H1 (cell line): ENCODE measurements at regions not wholly inside any gene's neighbourhood (a gene's known extent, or its start where the extent isn't known, plus 50 kb on each side); places are given as distances from the start of the nearest gene placed in this dataset.

Experiments used
- CTCF ChIA-PET: fragments of 300-600 bp; sonication (Branson Sonifier 250); formaldehyde crosslinking; loops from one replicate; lab custom pipeline; 2021; ENCODE audit not compliant: partially characterized antibody; lab: Charles Lee
- POLR2A ChIA-PET: fragments of 300-600 bp; sonication (Branson Sonifier 250); formaldehyde crosslinking; loops from one replicate; lab custom pipeline; 2021; ENCODE audit warnings: inconsistent platforms; ENCODE audit not compliant: partially characterized antibody; lab: Charles Lee
- DNase-seq, 2 experiments: peaks; one replicate each; pipeline versions ENCODE4 v3.0.0 to v3.0.0-alpha.2; 2010 to 2022; ENCODE audit warnings: low spot score in 2 of 2, low read depth in 1 of 2, mixed read lengths in 1 of 2
- FAIRE-seq: peaks from 2 replicates; lab custom pipeline; 2011; peaks lifted over from hg19 to GRCh38; lab: Jason Lieb, UNC
- H2AFZ ChIP-seq: 2 replicates; pipeline ENCODE4 v1.8.1; 2012; ENCODE audit warnings: low read length, inconsistent platforms
- H2AK5ac ChIP-seq: 2 replicates; pipeline ENCODE4 v1.6.1; 2013; ENCODE audit warnings: low read depth, low read length
- H2BK120ac ChIP-seq: replicated peaks from 2 replicates; pipeline ENCODE3; 2013; ENCODE audit warnings: low read depth, low read length, inconsistent platforms
- H2BK12ac ChIP-seq: 2 replicates; pipeline ENCODE4 v1.6.1; 2013; ENCODE audit warnings: low read depth, low read length
- H2BK15ac ChIP-seq: 2 replicates; pipeline ENCODE4 v1.6.1; 2013; ENCODE audit warnings: low read length
- H2BK20ac ChIP-seq: 2 replicates; pipeline ENCODE4 v1.6.1; 2013; ENCODE audit warnings: low read length
- H2BK5ac ChIP-seq: 2 replicates; pipeline ENCODE4 v1.6.1; 2013; ENCODE audit warnings: low read depth, low read length
- H3K14ac ChIP-seq: 2 replicates; pipeline ENCODE4 v1.6.1; 2013; ENCODE audit warnings: inconsistent platforms; ENCODE audit not compliant: insufficient read length
- H3K18ac ChIP-seq: 2 replicates; pipeline ENCODE4 v1.6.1; 2013; ENCODE audit warnings: low read length; ENCODE audit errors: extremely low read depth
- H3K23ac ChIP-seq: 2 replicates; pipeline ENCODE4 v1.6.1; 2013; ENCODE audit warnings: inconsistent platforms; ENCODE audit not compliant: insufficient read length
- H3K23me2 ChIP-seq: 2 replicates; pipeline ENCODE4 v1.6.1; 2013; ENCODE audit warnings: low read depth, low read length
- H3K27ac ChIP-seq: 2 replicates; pipeline ENCODE4 v1.6.1; 2011; ENCODE audit warnings: low read depth, low read length, inconsistent platforms
- H3K27me3 ChIP-seq, 4 experiments: replicated peaks in 1 of 4; 1 replicate in 1 of 4; 2 replicates in 3 of 4; pipeline versions ENCODE4 v1.6.1 to v1.8.1; 2011 to 2013; ENCODE audit warnings: low read length in 3 of 4, mild to moderate bottlenecking in 3 of 4, inconsistent platforms in 2 of 4, mixed read lengths in 2 of 4, moderate library complexity in 1 of 4; ENCODE audit not compliant: control insufficient read depth in 3 of 4, insufficient read depth in 3 of 4; ENCODE audit errors: extremely low read depth in 1 of 4
- H3K36me3 ChIP-seq, 4 experiments: 2 replicates each; pipeline versions ENCODE4 v1.6.1 to v1.8.1; 2011 to 2013; ENCODE audit warnings: mild to moderate bottlenecking in 4 of 4, low read length in 3 of 4, moderate library complexity in 2 of 4, control low read depth in 1 of 4, inconsistent platforms in 1 of 4; ENCODE audit not compliant: insufficient read depth in 4 of 4, control insufficient read depth in 2 of 4
- H3K4ac ChIP-seq: replicated peaks from 2 replicates; pipeline ENCODE3; 2013; ENCODE audit warnings: low read length, low read depth, mixed read lengths, inconsistent platforms; ENCODE audit not compliant: insufficient read length
- H3K4me1 ChIP-seq, 4 experiments: replicated peaks in 1 of 4; 1 replicate in 1 of 4; 2 replicates in 3 of 4; pipeline versions ENCODE4 v1.6.1 to v1.8.1; 2011 to 2013; ENCODE audit warnings: low read length in 3 of 4, inconsistent platforms in 2 of 4, mixed read lengths in 1 of 4; ENCODE audit not compliant: insufficient read depth in 4 of 4, control insufficient read depth in 3 of 4
- H3K4me2 ChIP-seq, 2 experiments: 2 replicates each; pipeline versions ENCODE4 v1.6.1 to v1.8.1; 2011 to 2013; ENCODE audit warnings: low read depth in 2 of 2, low read length in 2 of 2, control low read depth in 1 of 2, inconsistent platforms in 1 of 2, mild to moderate bottlenecking in 1 of 2; ENCODE audit not compliant: insufficient read depth in 1 of 2
- H3K4me3 ChIP-seq, 4 experiments: fragments of 200-600, 300-600 bp in 1 of 4; sonication (generic), shearing (Covaris generic), sonication (Bioruptor Twin) in 1 of 4; 2 replicates each; pipeline versions ENCODE4 v1.5.1 to v1.8.1; 2011 to 2016; ENCODE audit warnings: low read length in 4 of 4, low read depth in 3 of 4, control low read depth in 2 of 4, inconsistent platforms in 2 of 4, mild to moderate bottlenecking in 2 of 4, mixed read lengths in 1 of 4, moderate library complexity in 1 of 4; ENCODE audit not compliant: insufficient read depth in 2 of 4; ENCODE audit errors: extremely low read depth in 1 of 4
- H3K56ac ChIP-seq: replicated peaks from 2 replicates; pipeline ENCODE3; 2013; ENCODE audit warnings: low read depth, mild to moderate bottlenecking, mixed read lengths, low read length, inconsistent platforms; ENCODE audit not compliant: insufficient read length
- H3K79me1 ChIP-seq: 2 replicates; pipeline ENCODE4 v1.6.1; 2013; ENCODE audit warnings: low read depth, low read length, control low read depth
- H3K79me2 ChIP-seq, 2 experiments: 2 replicates each; pipeline versions ENCODE4 v1.6.1 to v1.8.1; 2012 to 2013; ENCODE audit warnings: low read length in 2 of 2, mild to moderate bottlenecking in 2 of 2, inconsistent platforms in 1 of 2; ENCODE audit not compliant: insufficient read depth in 2 of 2, control insufficient read depth in 1 of 2
- H3K9ac ChIP-seq, 4 experiments: replicated peaks in 1 of 4; 1 replicate in 1 of 4; 2 replicates in 3 of 4; pipeline versions ENCODE4 v1.6.1 to v1.8.1; 2011 to 2013; ENCODE audit warnings: low read depth in 3 of 4, low read length in 3 of 4, control low read depth in 2 of 4, mild to moderate bottlenecking in 2 of 4, moderate library complexity in 2 of 4, inconsistent platforms in 1 of 4; ENCODE audit errors: extremely low read depth in 1 of 4
- H3K9me3 ChIP-seq, 2 experiments: 2 replicates each; pipeline versions ENCODE4 v1.6.1 to v1.8.1; 2012 to 2013; ENCODE audit warnings: mild to moderate bottlenecking in 2 of 2, moderate library complexity in 2 of 2, control low read depth in 1 of 2, inconsistent platforms in 1 of 2, low read depth in 1 of 2, low read length in 1 of 2, mixed read lengths in 1 of 2; ENCODE audit not compliant: insufficient read depth in 2 of 2
- H4K20me1 ChIP-seq, 2 experiments: replicated peaks in 1 of 2; 2 replicates each; pipeline versions ENCODE3 to v1.8.1; 2011 to 2013; ENCODE audit warnings: inconsistent platforms in 2 of 2, low read length in 2 of 2, mild to moderate bottlenecking in 1 of 2; ENCODE audit not compliant: insufficient read depth in 2 of 2, control insufficient read depth in 1 of 2
- H4K5ac ChIP-seq: 2 replicates; pipeline ENCODE4 v1.6.1; 2013; ENCODE audit warnings: low read length, low read depth, mixed read lengths, inconsistent platforms; ENCODE audit not compliant: insufficient read length
- H4K8ac ChIP-seq: 2 replicates; pipeline ENCODE4 v1.8.0; 2013; ENCODE audit warnings: mild to moderate bottlenecking, moderate library complexity, low read length, inconsistent platforms; ENCODE audit not compliant: insufficient read depth; ENCODE audit errors: extremely low read depth
- H4K91ac ChIP-seq: replicated peaks from 2 replicates; pipeline ENCODE3; 2013; ENCODE audit warnings: low read length, mixed read lengths, inconsistent platforms; ENCODE audit not compliant: insufficient read length
- MAFK ChIP-seq: IDR thresholded peaks from 2 replicates; pipeline ENCODE4 v1.6.1; 2012; ENCODE audit warnings: low read depth, mild to moderate bottlenecking, improper control_type of control experiment, low read length
- SIRT6 ChIP-seq: IDR thresholded peaks from one replicate; pipeline ENCODE4 v1.7.1; 2012; ENCODE audit warnings: low read length, inconsistent platforms
- SP1 ChIP-seq: IDR thresholded peaks from 2 replicates; pipeline ENCODE4 v1.6.1; 2011; ENCODE audit warnings: low read depth, low read length
- SP2 ChIP-seq: IDR thresholded peaks from 2 replicates; pipeline ENCODE4 v1.6.1; 2012; ENCODE audit warnings: mild to moderate bottlenecking, low read length, inconsistent platforms
- SP4 ChIP-seq: IDR thresholded peaks from 2 replicates; pipeline ENCODE4 v1.6.1; 2012; ENCODE audit warnings: low read length, inconsistent platforms
- WGBS, 2 experiments: shearing (Covaris generic) in 1 of 2; methylation state at CpG; one replicate each; pipeline versions ENCODE4 v1.1.6 to v1.1.7; 2013 to 2015; ENCODE audit warnings: low lambda C conversion rate in 2 of 2, mixed read lengths in 2 of 2, inconsistent platforms in 1 of 2, low coverage in 1 of 2, missing lambda C conversion rate in 1 of 2; ENCODE audit not compliant: insufficient replicate concordance in 2 of 2, insufficient coverage in 1 of 2, insufficient read length in 1 of 2; ENCODE audit errors: extremely low coverage in 1 of 2, missing lambda C conversion rate in 1 of 2; 5-methylcytosine and 5-hydroxymethylcytosine counted together
- TF ChIP-seq, protein P1 (sequence below): IDR thresholded peaks from 2 replicates; pipeline ENCODE4 v1.6.1; 2012; ENCODE audit warnings: low read length, inconsistent platforms

GRCh38 chr14:49339130-49339529, 247.1 kb downstream of the RPS29 start:
- Histone ChIP-seq H3K36me3 (no peaks in the 10 kb centered on the region), H3K18ac (no peak overlapping the region), H3K9me3 (no peaks in the 10 kb centered on the region), H2AK5ac (no peak overlapping the region), H3K23ac (no peak overlapping the region), H3K56ac (no peak overlapping the region), H3K4me1 (no peaks in the 10 kb centered on the region), H3K27ac (no peak overlapping the region), H2BK15ac (no peak overlapping the region), H2AFZ (no peak overlapping the region), H3K79me2 (no peaks in the 10 kb centered on the region), H3K14ac (no peak overlapping the region), H4K5ac (no peak overlapping the region), H3K27me3 (no peaks in the 10 kb centered on the region), H4K8ac (no peak overlapping the region), H3K79me1 (no peaks in the 10 kb centered on the region), H2BK12ac (no peak overlapping the region), H3K4ac (no peak overlapping the region), H4K20me1 (no peaks in the 10 kb centered on the region), H4K91ac (no peak overlapping the region), H2BK20ac (no peak overlapping the region), H3K4me3 (no peak overlapping the region), H2BK5ac (no peak overlapping the region), H3K9ac (no peak overlapping the region), H3K23me2 (no peaks in the 10 kb centered on the region), H2BK120ac (no peak overlapping the region), H3K4me2 (no peak overlapping the region)
- POLR2A ChIA-PET, result no interaction called here
- no peak for DNase-seq
- CTCF ChIA-PET, result no interaction called here
- TF ChIP-seq SP1 (no peak), SIRT6 (no peak), MAFK (no peak), SP4 (no peak), SP2 (no peak)
- TF ChIP-seq, protein P1, sequence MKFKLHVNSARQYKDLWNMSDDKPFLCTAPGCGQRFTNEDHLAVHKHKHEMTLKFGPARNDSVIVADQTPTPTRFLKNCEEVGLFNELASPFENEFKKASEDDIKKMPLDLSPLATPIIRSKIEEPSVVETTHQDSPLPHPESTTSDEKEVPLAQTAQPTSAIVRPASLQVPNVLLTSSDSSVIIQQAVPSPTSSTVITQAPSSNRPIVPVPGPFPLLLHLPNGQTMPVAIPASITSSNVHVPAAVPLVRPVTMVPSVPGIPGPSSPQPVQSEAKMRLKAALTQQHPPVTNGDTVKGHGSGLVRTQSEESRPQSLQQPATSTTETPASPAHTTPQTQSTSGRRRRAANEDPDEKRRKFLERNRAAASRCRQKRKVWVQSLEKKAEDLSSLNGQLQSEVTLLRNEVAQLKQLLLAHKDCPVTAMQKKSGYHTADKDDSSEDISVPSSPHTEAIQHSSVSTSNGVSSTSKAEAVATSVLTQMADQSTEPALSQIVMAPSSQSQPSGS, result no peak
- WGBS, 2 experiments, result 87% methylated on average over 3 of the region's 3 CpGs; no CpG with 5 or more reads in 1 of the 2 experiments
- FAIRE-seq, result no peak
